ENCODE measurements at regions not wholly inside any gene's neighbourhood (a gene's known extent, or its start where the extent isn't known, plus 50 kb on each side); places are given as distances from the start of the nearest gene placed in this dataset.

GRCh38 chr5:23146183-23146582, 293.0 kb upstream of the CDH12 start:
- H3K4me3 ChIP-seq (ENCODE audit: low read depth, low read length), result no peak overlapping the region
- TF ChIP-seq CTCF (IDR thresholded peaks at IDR 0.05; ENCODE audit: low read depth, low read length), result no peak
- DNase-seq (ENCODE audit: low read depth, low spot score), result no peak
- in situ Hi-C loops (cut with HindIII; ENCODE audit: low sequenced_read_pairs), result no loop called here

- TF ChIP-seq CTCF (IDR thresholded peaks at IDR 0.05; ENCODE audit: low read depth, low read length), result peak; percentile 32
- peak; percentile 5 for DNase-seq (ENCODE audit: low read depth, low spot score)
- in situ Hi-C loops (cut with HindIII; ENCODE audit: low sequenced_read_pairs), result no loop called here
- H3K4me3 ChIP-seq (ENCODE audit: low read depth, low read length), result no peak overlapping the region
Observed at GRCh38 chr5:23139338-23140171, 286.4 kb upstream of the CDH12 start.

GRCh38 chr5:23136958-23137357, 283.8 kb upstream of the CDH12 start:
- TF ChIP-seq CTCF (IDR thresholded peaks at IDR 0.05; ENCODE audit: low read depth, low read length), result no peak
- in situ Hi-C loops (cut with HindIII; ENCODE audit: low sequenced_read_pairs), result no loop called here
- DNase-seq (ENCODE audit: low read depth, low spot score), result no peak
- no peak overlapping the region for H3K4me3 ChIP-seq (ENCODE audit: low read depth, low read length)

GRCh38 chr5:23132231-23132630, 279.1 kb upstream of the CDH12 start:
- H3K4me3 ChIP-seq (ENCODE audit: low read depth, low read length), result no peak overlapping the region
- DNase-seq (ENCODE audit: low read depth, low spot score), result no peak
- in situ Hi-C loops (cut with HindIII; ENCODE audit: low sequenced_read_pairs), result no loop called here

GRCh38 chr5:23112237-23112636, 259.1 kb upstream of the CDH12 start:
- no peak for TF ChIP-seq CTCF (IDR thresholded peaks at IDR 0.05; ENCODE audit: low read depth, low read length)
- no peak overlapping the region for H3K4me3 ChIP-seq (ENCODE audit: low read depth, low read length)
- no peak for DNase-seq (ENCODE audit: low read depth, low spot score)
- in situ Hi-C loops (cut with HindIII; ENCODE audit: low sequenced_read_pairs), result no loop called here

More at GRCh38 chr5:23132231-23132630, 279.1 kb upstream of the CDH12 start:
- no peak for TF ChIP-seq CTCF (IDR thresholded peaks at IDR 0.05; ENCODE audit: low read depth, low read length)

GRCh38 chr5:23105021-23105420, 251.9 kb upstream of the CDH12 start:
- no peak overlapping the region for H3K4me3 ChIP-seq (ENCODE audit: low read depth, low read length)
- in situ Hi-C loops (cut with HindIII; ENCODE audit: low sequenced_read_pairs), result no loop called here
- DNase-seq (ENCODE audit: low read depth, low spot score), result no peak
- no peak for TF ChIP-seq CTCF (IDR thresholded peaks at IDR 0.05; ENCODE audit: low read depth, low read length)
